HEK293 (cell line): ENCODE measurements at regions not wholly inside any gene's neighbourhood (a gene's known extent, or its start where the extent isn't known, plus 50 kb on each side); places are given as distances from the start of the nearest gene placed in this dataset.

Experiments
- CTCF ChIA-PET: fragments of 350-600 bp; formaldehyde crosslinking; extraction: SDS; loops from one replicate; lab custom pipeline; 2021; ENCODE audit warnings: antibody characterized with exemption; lab: Yijun Ruan, JAX
- POLR2A ChIA-PET: fragments of 300-600 bp; formaldehyde crosslinking; extraction: SDS; loops from one replicate; lab custom pipeline; 2020; ENCODE audit warnings: antibody characterized with exemption, inconsistent platforms; lab: Yijun Ruan, JAX
- H3K27ac ChIP-seq: fragments of 200-500 bp; sonication (Bioruptor generic); 2 replicates; pipeline ENCODE4 v1.5.1; 2014; ENCODE audit warnings: low read depth, low read length, control low read depth, inconsistent platforms; ENCODE audit errors: extremely low read depth
- H3K36me3 ChIP-seq, 2 experiments: fragments of 200-500 bp in 1 of 2; sonication (Bioruptor generic) in 1 of 2; 1 replicate in 1 of 2; 2 replicates in 1 of 2; pipeline ENCODE4 v1.5.1; 2014 to 2017; ENCODE audit warnings: inconsistent platforms in 2 of 2, low read length in 2 of 2; ENCODE audit not compliant: control insufficient read depth in 2 of 2, insufficient read depth in 1 of 2
- H3K4me1 ChIP-seq: fragments of 200-500 bp; sonication (Bioruptor generic); 2 replicates; pipeline ENCODE4 v1.5.1; 2014; ENCODE audit warnings: mild to moderate bottlenecking, low read length, inconsistent platforms; ENCODE audit not compliant: control insufficient read depth, insufficient read depth
- H3K4me3 ChIP-seq: 2 replicates; pipeline ENCODE4 v1.5.1; 2011; ENCODE audit warnings: low read depth, mild to moderate bottlenecking, control low read depth, low read length, moderate library complexity
- H3K9me3 ChIP-seq: fragments of 200-500 bp; sonication (Bioruptor generic); 2 replicates; pipeline ENCODE4 v1.5.1; 2014; ENCODE audit warnings: low read depth, low read length, inconsistent platforms; ENCODE audit not compliant: control insufficient read depth, insufficient read depth
- EGR2 ChIP-seq: fragments of 450-650 bp; formaldehyde crosslinking; IDR thresholded peaks from 2 replicates; pipeline ENCODE4 v1.5.1; 2016; ENCODE audit warnings: low read depth, missing biosample characterization, missing genetic modification characterization
- ZFP37 ChIP-seq: fragments of 450-650 bp; formaldehyde crosslinking; IDR thresholded peaks from 2 replicates; pipeline ENCODE4 v1.5.1; 2016; ENCODE audit warnings: missing biosample characterization, missing genetic modification characterization
- ZIC2 ChIP-seq: fragments of 450-650 bp; formaldehyde crosslinking; IDR thresholded peaks from 2 replicates; pipeline ENCODE4 v1.5.1; 2016; ENCODE audit warnings: missing biosample characterization, missing genetic modification characterization
- ZNF133 ChIP-seq: fragments of 450-650 bp; formaldehyde crosslinking; IDR thresholded peaks from 2 replicates; pipeline ENCODE4 v1.5.1; 2016; ENCODE audit warnings: missing biosample characterization, missing genetic modification characterization
- ZNF157 ChIP-seq: fragments of 450-650 bp; formaldehyde crosslinking; IDR thresholded peaks from 2 replicates; pipeline ENCODE4 v1.5.1; 2016; ENCODE audit warnings: missing biosample characterization, missing genetic modification characterization
- ZNF239 ChIP-seq: fragments of 450-650 bp; formaldehyde crosslinking; IDR thresholded peaks from 2 replicates; pipeline ENCODE4 v1.5.1; 2016; ENCODE audit warnings: missing biosample characterization, missing genetic modification characterization
- ZNF24 ChIP-seq: fragments of 450-650 bp; formaldehyde crosslinking; IDR thresholded peaks from 2 replicates; pipeline ENCODE4 v1.5.1; 2016; ENCODE audit warnings: missing biosample characterization, missing genetic modification characterization
- ZNF311 ChIP-seq: fragments of 450-650 bp; formaldehyde crosslinking; IDR thresholded peaks from 2 replicates; pipeline ENCODE4 v1.5.1; 2017; ENCODE audit warnings: missing biosample characterization, missing genetic modification characterization, borderline replicate concordance
- ZNF394 ChIP-seq: fragments of 450-650 bp; formaldehyde crosslinking; IDR thresholded peaks from 2 replicates; pipeline ENCODE4 v1.5.1; 2016; ENCODE audit warnings: missing biosample characterization, missing genetic modification characterization, mild to moderate bottlenecking, moderate library complexity, borderline replicate concordance
- ZNF48 ChIP-seq: fragments of 450-650 bp; formaldehyde crosslinking; IDR thresholded peaks from 2 replicates; pipeline ENCODE4 v1.5.1; 2016; ENCODE audit warnings: missing biosample characterization, missing genetic modification characterization
- ZNF518A ChIP-seq: fragments of 450-650 bp; formaldehyde crosslinking; conservative IDR thresholded peaks from 2 replicates; pipeline ENCODE4 v1.5.1; 2016; ENCODE audit warnings: low read depth, missing biosample characterization, missing genetic modification characterization
- ZNF548 ChIP-seq: fragments of 450-650 bp; formaldehyde crosslinking; IDR thresholded peaks from 2 replicates; pipeline ENCODE4 v1.5.1; 2016; ENCODE audit warnings: missing biosample characterization, missing genetic modification characterization
- ZNF621 ChIP-seq: fragments of 450-650 bp; formaldehyde crosslinking; IDR thresholded peaks from 2 replicates; pipeline ENCODE4 v1.5.1; 2017; ENCODE audit warnings: missing biosample characterization, missing genetic modification characterization
- ZNF707 ChIP-seq: fragments of 450-650 bp; formaldehyde crosslinking; IDR thresholded peaks from 2 replicates; pipeline ENCODE4 v1.5.1; 2016; ENCODE audit warnings: missing biosample characterization, missing genetic modification characterization
- ZNF76 ChIP-seq: fragments of 450-650 bp; formaldehyde crosslinking; IDR thresholded peaks from 2 replicates; pipeline ENCODE4; 2016; ENCODE audit warnings: low read depth, missing biosample characterization, missing genetic modification characterization, borderline replicate concordance
- ZNF777 ChIP-seq: fragments of 450-650 bp; formaldehyde crosslinking; IDR thresholded peaks from 2 replicates; pipeline ENCODE4 v1.5.1; 2017; ENCODE audit warnings: missing biosample characterization, missing genetic modification characterization, borderline replicate concordance
- ZNF785 ChIP-seq: fragments of 450-650 bp; formaldehyde crosslinking; IDR thresholded peaks from 2 replicates; pipeline ENCODE4 v1.5.1; 2016; ENCODE audit warnings: missing biosample characterization, missing genetic modification characterization
- TF ChIP-seq, protein P1 (sequence below): fragments of 450-650 bp; IDR thresholded peaks from 2 replicates; pipeline ENCODE4 v1.5.1; 2018; ENCODE audit warnings: missing biosample characterization, mild to moderate bottlenecking, missing genetic modification characterization
- TF ChIP-seq, protein P2 (sequence below): sonication (generic); formaldehyde crosslinking; IDR thresholded peaks from 2 replicates; pipeline ENCODE4 v1.8.1; 2022; ENCODE audit warnings: mild to moderate bottlenecking, moderate library complexity, missing genetic modification reagents
- TF ChIP-seq, protein P3 (sequence below): fragments of 450-650 bp; formaldehyde crosslinking; IDR thresholded peaks from 2 replicates; pipeline ENCODE4 v1.5.1; 2016; ENCODE audit warnings: missing biosample characterization, missing genetic modification characterization

DNA sequence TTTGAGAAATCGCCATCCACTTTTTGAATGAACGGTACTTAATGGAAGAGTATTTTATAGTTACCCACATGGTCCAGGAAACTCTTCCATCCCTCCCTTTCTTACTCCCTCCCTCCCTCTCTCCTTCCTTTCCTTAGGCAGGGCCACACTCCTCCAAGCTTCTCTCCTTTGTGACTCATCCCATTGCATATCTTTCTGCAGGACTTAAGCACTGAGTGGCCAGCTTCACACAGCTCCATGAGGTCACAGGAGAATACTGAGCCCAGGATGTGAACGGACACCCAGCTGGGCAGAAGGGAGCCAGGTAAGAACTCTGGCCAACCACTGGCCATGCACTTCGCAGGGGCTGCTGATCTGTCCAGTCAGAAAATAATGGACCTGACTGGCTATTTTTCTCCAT lies 189.7 kb upstream of the ADCY1 start:
- ChIA-PET CTCF (no interaction called here), POLR2A (no interaction called here)

More for the DNA sequence above, 189.7 kb upstream of the ADCY1 start:
- Histone ChIP-seq H3K36me3 (no peaks in the 10 kb centered on the region), H3K27ac (no peak overlapping the region), H3K4me1 (no peaks in the 10 kb centered on the region), H3K4me3 (no peak overlapping the region), H3K9me3 (no peaks in the 10 kb centered on the region)
- no peak for TF ChIP-seq ZNF311 (tag by site-specific recombination)
- no peak for TF ChIP-seq ZNF24 (tag by site-specific recombination)
- TF ChIP-seq ZIC2 = no peak
- TF ChIP-seq ZNF785 (tag by site-specific recombination) = no peak
- TF ChIP-seq EGR2 = no peak
- TF ChIP-seq, protein P1, sequence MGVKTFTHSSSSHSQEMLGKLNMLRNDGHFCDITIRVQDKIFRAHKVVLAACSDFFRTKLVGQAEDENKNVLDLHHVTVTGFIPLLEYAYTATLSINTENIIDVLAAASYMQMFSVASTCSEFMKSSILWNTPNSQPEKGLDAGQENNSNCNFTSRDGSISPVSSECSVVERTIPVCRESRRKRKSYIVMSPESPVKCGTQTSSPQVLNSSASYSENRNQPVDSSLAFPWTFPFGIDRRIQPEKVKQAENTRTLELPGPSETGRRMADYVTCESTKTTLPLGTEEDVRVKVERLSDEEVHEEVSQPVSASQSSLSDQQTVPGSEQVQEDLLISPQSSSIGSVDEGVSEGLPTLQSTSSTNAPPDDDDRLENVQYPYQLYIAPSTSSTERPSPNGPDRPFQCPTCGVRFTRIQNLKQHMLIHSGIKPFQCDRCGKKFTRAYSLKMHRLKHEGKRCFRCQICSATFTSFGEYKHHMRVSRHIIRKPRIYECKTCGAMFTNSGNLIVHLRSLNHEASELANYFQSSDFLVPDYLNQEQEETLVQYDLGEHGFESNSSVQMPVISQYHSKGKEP (tag by site-specific recombination) = no peak
- TF ChIP-seq ZNF133 (tag by site-specific recombination) = no peak
- no peak for TF ChIP-seq ZNF518A (tag by site-specific recombination)
- TF ChIP-seq, protein P2, sequence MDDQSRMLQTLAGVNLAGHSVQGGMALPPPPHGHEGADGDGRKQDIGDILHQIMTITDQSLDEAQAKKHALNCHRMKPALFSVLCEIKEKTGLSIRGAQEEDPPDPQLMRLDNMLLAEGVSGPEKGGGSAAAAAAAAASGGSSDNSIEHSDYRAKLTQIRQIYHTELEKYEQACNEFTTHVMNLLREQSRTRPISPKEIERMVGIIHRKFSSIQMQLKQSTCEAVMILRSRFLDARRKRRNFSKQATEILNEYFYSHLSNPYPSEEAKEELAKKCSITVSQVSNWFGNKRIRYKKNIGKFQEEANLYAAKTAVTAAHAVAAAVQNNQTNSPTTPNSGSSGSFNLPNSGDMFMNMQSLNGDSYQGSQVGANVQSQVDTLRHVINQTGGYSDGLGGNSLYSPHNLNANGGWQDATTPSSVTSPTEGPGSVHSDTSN = no peak
- TF ChIP-seq ZFP37 (tag by site-specific recombination) = no peak
- TF ChIP-seq ZNF76 (tag by site-specific recombination) = no peak
- TF ChIP-seq ZNF239 (tag by site-specific recombination) = no peak
- no peak for TF ChIP-seq ZNF621
- TF ChIP-seq ZNF548 = no peak
- no peak for TF ChIP-seq ZNF394 (tag by site-specific recombination)
- TF ChIP-seq, protein P3, sequence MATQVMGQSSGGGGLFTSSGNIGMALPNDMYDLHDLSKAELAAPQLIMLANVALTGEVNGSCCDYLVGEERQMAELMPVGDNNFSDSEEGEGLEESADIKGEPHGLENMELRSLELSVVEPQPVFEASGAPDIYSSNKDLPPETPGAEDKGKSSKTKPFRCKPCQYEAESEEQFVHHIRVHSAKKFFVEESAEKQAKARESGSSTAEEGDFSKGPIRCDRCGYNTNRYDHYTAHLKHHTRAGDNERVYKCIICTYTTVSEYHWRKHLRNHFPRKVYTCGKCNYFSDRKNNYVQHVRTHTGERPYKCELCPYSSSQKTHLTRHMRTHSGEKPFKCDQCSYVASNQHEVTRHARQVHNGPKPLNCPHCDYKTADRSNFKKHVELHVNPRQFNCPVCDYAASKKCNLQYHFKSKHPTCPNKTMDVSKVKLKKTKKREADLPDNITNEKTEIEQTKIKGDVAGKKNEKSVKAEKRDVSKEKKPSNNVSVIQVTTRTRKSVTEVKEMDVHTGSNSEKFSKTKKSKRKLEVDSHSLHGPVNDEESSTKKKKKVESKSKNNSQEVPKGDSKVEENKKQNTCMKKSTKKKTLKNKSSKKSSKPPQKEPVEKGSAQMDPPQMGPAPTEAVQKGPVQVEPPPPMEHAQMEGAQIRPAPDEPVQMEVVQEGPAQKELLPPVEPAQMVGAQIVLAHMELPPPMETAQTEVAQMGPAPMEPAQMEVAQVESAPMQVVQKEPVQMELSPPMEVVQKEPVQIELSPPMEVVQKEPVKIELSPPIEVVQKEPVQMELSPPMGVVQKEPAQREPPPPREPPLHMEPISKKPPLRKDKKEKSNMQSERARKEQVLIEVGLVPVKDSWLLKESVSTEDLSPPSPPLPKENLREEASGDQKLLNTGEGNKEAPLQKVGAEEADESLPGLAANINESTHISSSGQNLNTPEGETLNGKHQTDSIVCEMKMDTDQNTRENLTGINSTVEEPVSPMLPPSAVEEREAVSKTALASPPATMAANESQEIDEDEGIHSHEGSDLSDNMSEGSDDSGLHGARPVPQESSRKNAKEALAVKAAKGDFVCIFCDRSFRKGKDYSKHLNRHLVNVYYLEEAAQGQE (tag by site-specific recombination) = no peak
- TF ChIP-seq ZNF48 = no peak
- TF ChIP-seq ZNF707 (tag by site-specific recombination) = no peak
- no peak for TF ChIP-seq ZNF777
- TF ChIP-seq ZNF157 = no peak
